AG04450 (cell line): ENCODE measurements at regions not wholly inside any gene's neighbourhood (a gene's known extent, or its start where the extent isn't known, plus 50 kb on each side); places are given as distances from the start of the nearest gene placed in this dataset.

ENCODE experiments used
- CTCF ChIA-PET: fragments of 300-600, 350-600 bp; formaldehyde crosslinking; extraction: SDS; loops from one replicate; lab custom pipeline; 2022; ENCODE audit warnings: antibody characterized with exemption, inconsistent platforms; lab: Charles Lee
- POLR2A ChIA-PET: fragments of 350-600 bp; formaldehyde crosslinking; extraction: SDS; loops from one replicate; lab custom pipeline; 2021; ENCODE audit warnings: antibody characterized with exemption, inconsistent platforms; lab: Yijun Ruan, JAX
- DNase-seq: peaks from one replicate; pipeline ENCODE4 v3.0.0-alpha.2; 2011; ENCODE audit warnings: low read depth, low spot score
- H3K27ac ChIP-seq: one replicate; pipeline ENCODE4 v1.5.1; 2012; ENCODE audit warnings: low read depth, low read length, control low read depth
- H3K27me3 ChIP-seq: one replicate; pipeline ENCODE4 v1.6.0; 2012; ENCODE audit warnings: low read length; ENCODE audit not compliant: control insufficient read depth, insufficient read depth
- H3K4me3 ChIP-seq: 2 replicates; pipeline ENCODE4 v1.5.1; 2011; ENCODE audit warnings: mild to moderate bottlenecking, low read depth, low read length, control low read depth
- H3K9me3 ChIP-seq: 2 replicates; pipeline ENCODE4 v1.5.1; 2012; ENCODE audit warnings: low read length; ENCODE audit not compliant: control insufficient read depth, insufficient read depth
- TF ChIP-seq, protein P1 (sequence below): IDR thresholded peaks from 2 replicates; pipeline ENCODE4 v1.5.1; 2011; ENCODE audit warnings: low read depth, low read length, control low read depth, inconsistent platforms

DNA sequence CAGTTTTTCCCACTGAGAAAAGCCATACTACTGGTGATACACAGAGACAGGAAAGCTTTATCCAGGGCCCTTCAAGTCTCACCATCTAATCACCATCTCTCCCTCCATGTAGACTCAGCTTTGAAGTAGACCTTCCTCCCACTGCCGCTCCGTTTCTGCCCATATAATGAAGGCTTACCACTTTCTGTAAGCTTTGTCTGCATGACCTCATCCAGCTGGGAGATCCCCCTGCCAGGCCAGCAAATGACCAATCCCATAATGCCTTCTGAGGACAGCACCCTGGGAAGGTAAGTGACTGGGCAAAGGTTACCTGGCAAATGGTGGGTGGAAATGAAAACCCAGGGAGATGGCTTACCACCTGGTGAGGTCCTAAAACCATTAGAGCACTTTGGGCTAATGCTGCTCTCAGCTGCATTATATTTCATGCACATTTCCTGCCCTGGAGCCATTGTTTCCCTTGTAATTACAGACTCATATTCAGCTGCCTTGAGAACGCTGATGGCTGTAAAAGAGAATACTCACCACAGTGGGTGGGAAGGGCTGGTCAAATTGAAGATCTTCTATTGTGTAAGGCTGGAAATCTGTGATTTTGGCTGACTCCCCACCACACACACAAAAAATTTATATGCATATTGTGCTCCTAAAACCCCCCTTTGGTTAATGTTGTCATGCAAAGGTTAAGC, 350.7 kb upstream of the SYT4 start:
- H3K4me3 ChIP-seq: no peak overlapping the region
- TF ChIP-seq, protein P1, sequence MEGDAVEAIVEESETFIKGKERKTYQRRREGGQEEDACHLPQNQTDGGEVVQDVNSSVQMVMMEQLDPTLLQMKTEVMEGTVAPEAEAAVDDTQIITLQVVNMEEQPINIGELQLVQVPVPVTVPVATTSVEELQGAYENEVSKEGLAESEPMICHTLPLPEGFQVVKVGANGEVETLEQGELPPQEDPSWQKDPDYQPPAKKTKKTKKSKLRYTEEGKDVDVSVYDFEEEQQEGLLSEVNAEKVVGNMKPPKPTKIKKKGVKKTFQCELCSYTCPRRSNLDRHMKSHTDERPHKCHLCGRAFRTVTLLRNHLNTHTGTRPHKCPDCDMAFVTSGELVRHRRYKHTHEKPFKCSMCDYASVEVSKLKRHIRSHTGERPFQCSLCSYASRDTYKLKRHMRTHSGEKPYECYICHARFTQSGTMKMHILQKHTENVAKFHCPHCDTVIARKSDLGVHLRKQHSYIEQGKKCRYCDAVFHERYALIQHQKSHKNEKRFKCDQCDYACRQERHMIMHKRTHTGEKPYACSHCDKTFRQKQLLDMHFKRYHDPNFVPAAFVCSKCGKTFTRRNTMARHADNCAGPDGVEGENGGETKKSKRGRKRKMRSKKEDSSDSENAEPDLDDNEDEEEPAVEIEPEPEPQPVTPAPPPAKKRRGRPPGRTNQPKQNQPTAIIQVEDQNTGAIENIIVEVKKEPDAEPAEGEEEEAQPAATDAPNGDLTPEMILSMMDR: no peak
- H3K27me3 ChIP-seq: no peaks in the 10 kb centered on the region
- no peak overlapping the region for H3K27ac ChIP-seq
- POLR2A ChIA-PET: no interaction called here
- H3K9me3 ChIP-seq: no peaks in the 10 kb centered on the region
- CTCF ChIA-PET: interaction anchor here (0.6 kb wide), 1 partner anchor 1585 kb away, joined by 7 read pairs; no protein-coding TSS in a partner anchor
- DNase-seq: no peak

DNA sequence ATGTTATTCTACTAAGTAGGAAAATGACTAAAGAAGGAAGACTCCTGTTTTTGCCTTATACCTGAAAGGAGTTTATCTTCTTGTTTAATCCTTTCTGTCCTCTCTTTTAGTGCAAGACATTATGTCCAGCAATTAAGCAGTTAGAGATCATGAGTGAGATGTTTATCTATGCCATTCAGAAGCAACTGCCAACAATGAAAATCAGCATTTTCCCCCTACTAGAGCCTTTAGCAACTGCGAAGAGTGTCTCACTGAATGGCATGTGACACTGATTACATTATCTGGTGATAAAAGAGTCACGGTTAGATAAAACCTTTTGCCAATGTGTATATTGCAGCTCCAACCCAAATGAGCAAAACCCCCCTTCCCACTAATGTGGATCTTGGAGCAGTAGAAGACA, 357.7 kb upstream of the SYT4 start:
- H3K9me3 ChIP-seq: no peaks in the 10 kb centered on the region
- no peak overlapping the region for H3K27ac ChIP-seq
- no peak overlapping the region for H3K4me3 ChIP-seq
- H3K27me3 ChIP-seq: no peaks in the 10 kb centered on the region
- TF ChIP-seq, protein P1: no peak
- DNase-seq: no peak
- ChIA-PET CTCF (no interaction called here), POLR2A (no interaction called here)

DNA sequence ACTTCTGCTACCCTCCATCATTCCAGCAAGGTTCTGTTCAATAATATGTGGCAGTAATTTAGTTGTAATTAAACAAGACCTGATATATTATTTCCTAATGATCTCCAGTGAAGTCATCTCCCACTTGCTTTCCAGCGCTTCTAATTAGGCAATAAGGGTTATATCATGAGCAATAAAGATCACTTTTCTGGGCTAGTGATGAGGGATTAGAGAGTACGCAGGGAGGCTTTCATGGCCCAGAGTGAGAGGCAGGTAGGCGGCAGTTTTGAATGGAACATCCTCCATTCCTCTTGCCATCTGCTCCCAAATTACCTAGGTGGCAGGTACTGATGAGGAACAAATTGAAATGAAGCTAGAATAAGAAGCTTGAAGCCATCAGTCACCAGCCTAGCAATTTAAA, 358.1 kb upstream of the SYT4 start:
- Histone ChIP-seq H3K27ac (no peak overlapping the region), H3K27me3 (no peaks in the 10 kb centered on the region), H3K4me3 (no peak overlapping the region), H3K9me3 (no peaks in the 10 kb centered on the region)
- CTCF ChIA-PET: interaction anchor here (1.0 kb wide), 1 partner anchor 14 kb away, joined by 4 read pairs; no protein-coding TSS in a partner anchor
- TF ChIP-seq, protein P1: no peak
- POLR2A ChIA-PET: no interaction called here
- DNase-seq: no peak

DNA sequence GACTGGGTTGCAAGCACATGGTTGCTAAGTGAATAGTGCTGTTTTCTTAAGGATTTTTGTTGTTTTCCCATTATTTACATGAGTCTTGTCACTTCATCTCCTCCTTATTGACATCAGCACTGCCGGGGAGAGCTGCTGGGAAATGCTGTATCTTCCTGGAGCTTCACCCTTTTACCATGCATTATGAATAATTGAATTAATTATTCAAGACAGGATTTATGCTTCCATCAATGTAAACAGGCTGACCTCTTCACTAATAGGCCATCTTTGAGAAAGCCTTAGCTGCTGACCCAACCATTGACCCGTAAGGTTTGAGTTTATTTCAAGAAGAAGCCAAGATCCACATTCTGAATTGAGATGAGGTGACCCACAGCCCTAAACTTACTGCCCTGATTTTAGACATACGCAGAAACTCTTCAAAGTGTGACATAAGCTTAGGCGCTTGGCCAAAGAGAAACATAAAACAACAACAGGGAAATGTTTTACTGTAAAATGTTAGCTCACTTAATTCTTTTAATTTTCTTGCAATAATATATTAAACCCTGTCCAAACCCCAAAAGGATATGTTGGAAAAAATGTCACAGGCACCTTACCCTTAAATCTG, 365.5 kb upstream of the SYT4 start:
- CTCF ChIA-PET: no interaction called here
- no peak overlapping the region for H3K27ac ChIP-seq

More for the DNA sequence above, 365.5 kb upstream of the SYT4 start:
- no peak for DNase-seq
- Histone ChIP-seq H3K9me3 (no peaks in the 10 kb centered on the region), H3K27me3 (no peaks in the 10 kb centered on the region), H3K4me3 (no peak overlapping the region)
- TF ChIP-seq, protein P1: no peak
- POLR2A ChIA-PET: no interaction called here
